NCI-H526 treated with DMSO at 0.1 percent for 48 hours (cell line): ENCODE measurements at regions not wholly inside any gene's neighbourhood (a gene's known extent, or its start where the extent isn't known, plus 50 kb on each side); places are given as distances from the start of the nearest gene placed in this dataset.

Source experiments
- DNase-seq: peaks from one replicate; lab custom pipeline; 2025; lab: John Stamatoyannopoulos, UW

DNA sequence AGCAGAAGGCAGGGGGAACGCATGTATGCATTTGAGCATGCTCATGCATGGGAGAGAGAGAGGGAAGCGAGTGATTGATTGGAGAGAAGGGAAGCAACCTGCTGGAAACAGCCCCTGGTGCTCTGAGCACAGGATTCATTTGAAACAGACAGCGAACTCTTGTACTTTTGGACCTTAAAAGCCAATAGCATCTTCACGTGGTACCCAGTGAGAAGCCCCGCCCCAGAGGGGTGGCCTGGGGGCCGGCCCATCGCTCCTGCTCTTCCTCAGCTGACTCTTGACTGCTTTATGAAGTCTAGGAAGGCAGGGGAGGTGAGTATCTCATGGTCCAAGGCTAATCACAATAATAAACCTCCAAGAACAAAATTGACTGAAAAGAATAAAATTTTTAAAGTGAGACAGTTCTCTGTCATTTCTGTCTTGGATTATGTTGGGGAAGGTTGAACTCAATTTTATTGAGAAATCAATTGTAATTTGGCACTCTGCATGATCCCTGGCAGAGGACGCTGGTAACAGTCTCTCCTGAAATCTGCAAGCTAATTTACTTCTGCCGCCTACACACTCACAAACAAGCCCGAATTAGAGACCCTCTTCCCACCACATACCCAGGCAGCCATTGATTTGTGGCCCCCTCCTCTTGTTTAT, 168.2 kb upstream of the PPARGC1A start:
- DNase-seq = no peak

GRCh38 chr4:24056289-24056688, 166.4 kb upstream of the PPARGC1A start:
- no peak for DNase-seq

DNA sequence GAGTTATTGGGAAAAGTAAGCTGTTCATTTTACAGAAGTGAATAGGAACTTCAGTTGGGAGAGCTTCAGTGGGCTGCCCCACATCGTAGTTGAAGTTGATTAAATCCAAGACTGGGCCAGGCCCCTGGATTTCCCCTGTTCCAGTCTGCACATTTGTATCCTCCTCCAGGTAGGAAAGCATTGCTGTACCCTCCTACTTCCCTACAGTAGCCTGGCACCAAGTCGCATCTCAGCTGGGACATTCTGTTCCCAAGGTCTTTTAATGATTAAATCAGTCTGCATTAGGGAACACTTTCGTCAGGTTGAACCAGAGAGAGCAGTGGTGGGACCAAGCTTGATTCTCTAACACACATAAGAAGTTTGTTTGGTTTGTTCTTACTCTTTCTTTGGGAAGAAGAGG, 165.8 kb upstream of the PPARGC1A start:
- no peak for DNase-seq

DNA sequence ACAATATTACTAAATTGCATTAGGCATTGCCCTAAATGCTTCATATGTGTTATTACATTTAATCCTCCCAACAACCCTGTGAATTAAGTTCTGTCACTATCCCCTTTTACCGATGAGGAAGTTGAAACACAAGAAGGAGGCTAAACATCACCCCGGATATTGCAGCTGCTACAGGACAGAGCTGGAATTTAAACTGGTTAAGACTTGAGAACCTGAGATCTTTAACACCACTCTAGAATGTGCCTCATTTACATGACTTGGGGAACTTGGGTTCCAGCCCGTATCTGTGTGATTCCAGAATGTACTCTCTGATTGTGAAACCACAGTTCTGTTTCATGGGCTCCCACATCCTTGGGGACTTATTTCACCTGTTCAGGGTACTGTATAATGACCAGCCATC, 165.1 kb upstream of the PPARGC1A start:
- DNase-seq = no peak

DNA sequence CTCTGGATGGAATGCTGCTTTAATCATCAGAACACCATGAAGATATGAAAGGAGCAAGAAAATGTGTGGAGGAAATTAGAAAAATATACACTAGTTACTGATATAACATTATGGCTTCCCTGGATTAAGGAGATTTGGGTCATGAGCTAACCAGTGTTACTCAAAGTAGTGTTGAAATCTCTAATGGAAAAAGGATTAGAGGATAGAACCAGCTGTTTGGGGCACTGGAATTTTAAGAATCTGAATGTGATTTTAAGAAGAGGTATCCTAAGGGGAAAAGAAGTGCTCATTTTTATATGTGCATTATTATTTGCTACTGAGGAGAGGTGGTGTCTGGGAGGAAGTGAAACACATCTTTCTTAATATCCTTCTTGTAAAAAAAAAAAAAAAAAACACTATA, 164.1 kb upstream of the PPARGC1A start:
- no peak for DNase-seq

DNA sequence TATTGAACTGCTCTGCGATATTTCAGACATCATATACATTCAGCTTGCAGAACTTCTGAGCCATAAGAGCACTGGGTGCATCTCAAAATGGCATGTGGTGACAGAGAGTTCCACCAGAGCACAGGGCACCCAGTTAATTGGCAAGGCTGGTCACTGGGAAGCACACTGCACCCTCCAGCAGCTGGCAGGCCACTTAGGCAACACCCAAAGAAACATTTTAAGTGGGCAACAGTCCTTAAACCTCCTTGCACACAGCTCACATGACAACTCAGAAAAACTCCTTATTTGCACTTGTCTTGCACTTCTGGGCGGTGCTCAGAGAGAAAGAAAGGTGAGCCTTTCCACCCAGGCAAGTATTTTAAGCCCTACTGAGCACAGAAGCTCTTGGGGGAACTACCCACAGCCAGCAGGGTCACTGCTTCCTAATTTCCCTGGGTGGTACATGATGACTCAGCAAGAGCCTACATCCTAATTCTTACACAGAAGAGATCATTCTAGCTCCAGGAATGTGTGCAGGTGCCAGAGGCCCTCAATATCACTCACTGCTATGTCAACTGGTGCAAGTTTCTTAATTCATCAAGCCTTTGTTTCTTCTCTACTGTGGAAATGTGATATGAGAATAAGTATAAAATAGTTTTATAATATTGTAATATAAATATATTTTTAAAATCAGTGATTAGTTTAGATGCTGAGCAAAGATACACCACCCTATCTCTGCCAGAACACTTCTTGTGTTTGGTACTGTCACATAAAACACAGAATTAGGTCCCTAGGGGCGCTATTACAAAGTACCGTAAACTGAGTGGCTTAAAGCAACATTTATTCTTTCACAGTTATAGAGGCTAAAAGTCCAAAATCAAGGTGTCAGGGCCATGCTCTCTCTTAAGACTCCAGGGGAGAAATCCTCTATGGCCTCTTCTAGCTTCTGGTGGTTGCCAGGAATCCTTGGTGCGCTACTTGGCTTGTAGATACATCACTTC, 155.1 kb upstream of the PPARGC1A start:
- no peak for DNase-seq

DNA sequence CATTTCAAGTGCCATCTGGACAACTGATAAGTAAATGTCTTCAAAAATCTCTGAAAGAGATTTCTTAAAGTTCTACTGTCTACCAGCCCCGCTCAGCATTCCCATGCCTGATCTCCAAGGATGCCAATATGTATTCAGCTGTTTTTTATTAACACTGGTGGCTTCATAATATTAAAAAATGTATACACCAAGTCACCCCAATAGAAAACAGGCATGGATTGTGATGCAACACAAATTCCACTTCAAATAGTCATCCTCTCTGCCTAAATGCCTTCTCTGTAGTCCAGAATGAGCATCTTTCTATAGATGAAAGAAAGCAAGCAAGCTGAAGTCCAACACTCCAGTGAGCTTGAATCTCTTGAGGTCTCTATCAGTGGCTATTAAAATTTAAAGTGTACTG, 152.2 kb upstream of the PPARGC1A start:
- no peak for DNase-seq

GRCh38 chr4:24040811-24041210, 151.0 kb upstream of the PPARGC1A start:
- DNase-seq = no peak

GRCh38 chr4:24033626-24034025, 143.8 kb upstream of the PPARGC1A start:
- no peak for DNase-seq

GRCh38 chr4:24032371-24032989, 142.6 kb upstream of the PPARGC1A start:
- DNase-seq = no peak

DNA sequence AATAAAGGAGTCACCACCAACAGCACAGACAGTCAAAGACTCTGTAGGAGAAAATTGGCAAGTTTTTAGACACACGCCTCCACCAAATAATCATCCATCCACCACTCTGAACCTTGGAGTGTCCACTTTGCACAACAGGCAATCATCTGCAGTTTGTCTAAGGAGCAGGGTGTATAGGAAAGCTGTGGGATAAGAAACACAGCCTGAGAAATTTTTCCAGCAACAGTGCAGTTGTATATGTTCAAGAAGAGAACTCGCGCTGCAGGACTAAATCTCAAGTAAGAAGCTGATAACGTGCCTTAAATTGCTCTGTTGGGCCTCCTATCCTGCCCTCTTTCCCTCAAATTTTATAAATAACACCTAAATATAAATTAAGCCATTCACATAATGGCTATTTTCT, 136.7 kb upstream of the PPARGC1A start:
- no peak for DNase-seq

DNA sequence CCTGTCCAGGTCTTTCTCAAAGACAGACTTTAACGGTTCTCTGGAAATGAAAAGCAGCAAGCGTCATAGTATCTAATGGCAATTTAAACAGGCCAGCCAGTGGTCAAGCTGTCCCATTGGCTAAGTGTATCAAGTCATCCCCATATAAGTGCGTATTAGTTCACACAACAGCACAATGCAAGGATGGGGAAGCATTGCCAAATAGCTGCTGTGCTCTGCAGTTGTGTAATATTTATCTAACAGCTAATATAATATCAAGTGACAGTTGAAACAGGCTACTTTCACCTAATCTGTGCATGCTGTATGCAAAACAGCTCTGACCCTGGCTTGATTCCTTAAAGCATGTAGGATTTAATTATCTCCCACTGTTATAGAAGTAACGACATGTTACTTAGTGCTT, 134.8 kb upstream of the PPARGC1A start:
- no peak for DNase-seq

- no peak for DNase-seq
Observed at GRCh38 chr4:24024157-24024556, 134.3 kb upstream of the PPARGC1A start.

GRCh38 chr4:24015782-24016181, 125.9 kb upstream of the PPARGC1A start:
- DNase-seq = no peak

GRCh38 chr4:24013668-24014422, 124.0 kb upstream of the PPARGC1A start:
- no peak for DNase-seq

GRCh38 chr4:24010994-24011393, 121.1 kb upstream of the PPARGC1A start:
- DNase-seq = no peak

DNA sequence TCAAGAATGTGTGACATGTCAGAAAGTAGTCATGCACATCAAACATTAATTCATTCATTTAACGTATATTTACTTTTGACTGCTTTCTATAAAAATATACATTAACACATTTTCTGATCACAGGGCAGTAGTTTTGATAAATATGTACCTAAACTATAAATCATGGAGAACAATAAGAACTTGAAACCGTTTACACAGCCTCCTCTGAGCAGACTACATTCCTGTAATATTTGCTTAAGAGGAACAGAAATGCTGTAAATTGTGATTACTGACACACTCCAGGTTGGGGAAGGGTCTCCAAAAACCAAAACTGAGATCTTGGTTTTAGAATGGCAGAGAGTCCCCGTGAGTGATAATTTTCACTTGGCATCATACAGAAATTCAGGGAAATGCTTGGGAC, 120.7 kb upstream of the PPARGC1A start:
- no peak for DNase-seq

GRCh38 chr4:24007860-24008261, 118.0 kb upstream of the PPARGC1A start:
- DNase-seq = no peak

DNA sequence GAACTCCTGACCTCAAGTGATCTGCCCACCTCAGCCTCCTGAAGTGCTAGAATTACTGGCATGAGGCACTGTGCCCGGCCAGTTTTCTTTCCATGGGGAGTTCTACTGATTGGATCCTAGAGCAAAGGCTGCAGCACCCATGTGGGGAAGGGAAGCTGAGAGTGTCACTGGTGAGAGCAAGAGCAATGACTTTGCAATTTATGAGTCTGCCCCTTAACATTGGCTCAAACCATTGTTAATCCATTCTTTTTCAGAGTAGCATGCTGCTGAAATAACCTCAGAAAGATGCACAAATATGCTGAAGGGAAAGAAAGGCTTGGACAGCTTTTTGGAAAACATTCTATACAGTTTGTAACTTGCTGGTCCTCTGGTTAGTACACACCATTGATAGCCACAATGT, 116.4 kb upstream of the PPARGC1A start:
- DNase-seq = no peak

DNA sequence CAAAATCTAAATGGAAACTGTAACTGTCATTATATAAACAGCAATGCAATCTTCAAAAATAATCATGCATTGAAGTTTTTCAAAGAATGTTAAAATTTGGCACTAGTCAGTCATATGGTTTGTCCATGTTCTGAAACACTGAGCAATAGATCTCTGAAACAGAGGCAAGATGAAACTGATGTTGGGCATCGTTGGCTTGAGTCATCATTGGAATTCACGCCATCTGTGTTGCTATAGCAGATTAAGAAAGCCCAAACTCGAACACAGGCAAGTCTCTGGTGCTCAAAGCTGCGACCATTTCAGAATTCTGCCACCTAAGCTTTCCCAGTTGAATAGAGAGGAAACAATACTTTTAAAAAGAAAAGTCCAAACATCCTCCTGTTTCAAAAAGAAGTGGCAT, 114.1 kb upstream of the PPARGC1A start:
- DNase-seq = no peak

DNA sequence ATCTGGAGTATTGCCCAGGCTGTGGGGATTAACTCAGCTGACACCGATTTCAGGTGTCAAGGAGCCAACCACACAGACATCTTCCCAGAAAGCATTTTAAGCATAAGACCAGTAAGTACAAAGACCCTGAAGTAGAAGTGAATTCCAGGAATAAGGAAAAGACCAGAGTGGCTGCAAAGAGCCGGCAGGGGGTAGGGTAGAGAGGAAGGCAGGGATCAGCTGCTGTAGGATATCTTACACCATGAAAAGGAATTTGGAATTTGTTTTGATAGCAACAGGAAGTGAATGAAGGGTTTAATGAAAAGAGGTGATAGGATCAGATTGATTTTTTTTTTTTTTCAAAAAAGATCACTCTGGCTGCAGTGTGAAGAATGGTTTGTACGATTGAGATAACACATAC, 113.6 kb upstream of the PPARGC1A start:
- DNase-seq = no peak

DNA sequence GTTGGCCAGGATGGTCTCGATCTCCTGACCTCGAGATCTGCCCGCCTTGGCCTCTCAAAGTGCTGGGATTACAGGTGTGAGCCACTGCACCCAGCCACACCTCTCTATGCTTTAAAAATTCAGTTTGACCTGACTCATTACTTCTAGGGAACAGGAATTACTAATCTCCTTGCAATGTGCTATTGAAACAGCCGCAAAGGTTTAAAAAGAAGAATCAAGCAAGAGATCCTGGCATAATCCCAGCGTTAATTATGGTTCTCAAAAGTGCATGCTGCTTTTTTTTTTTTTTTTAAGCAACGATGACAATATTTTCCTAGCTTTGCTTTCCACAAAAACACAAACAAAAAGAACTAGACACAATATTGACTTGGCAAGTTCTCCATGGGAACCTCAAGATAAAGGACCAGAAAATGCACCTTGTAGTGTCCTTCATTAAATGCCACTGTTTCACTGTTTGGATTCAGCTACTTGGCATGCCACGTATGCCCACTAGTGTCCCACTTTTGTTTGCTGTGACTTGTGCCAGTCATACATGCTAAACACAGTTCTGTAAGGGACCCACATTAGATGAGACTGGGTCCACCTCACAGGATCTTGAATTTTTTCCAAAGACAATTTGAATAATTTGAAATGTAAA, 112.6 kb upstream of the PPARGC1A start:
- no peak for DNase-seq
